GM12865 (cell line): ENCODE measurements at regions not wholly inside any gene's neighbourhood (a gene's known extent, or its start where the extent isn't known, plus 50 kb on each side); places are given as distances from the start of the nearest gene placed in this dataset.

ENCODE experiments used
- DNase-seq: peaks from one replicate; pipeline ENCODE4 v3.0.0; 2010; ENCODE audit warnings: low read depth
- H3K4me3 ChIP-seq: 2 replicates; pipeline ENCODE4 v1.5.1; 2011; ENCODE audit warnings: mild to moderate bottlenecking, low read depth, low read length, control low read depth
- TF ChIP-seq, protein P1 (sequence below): IDR thresholded peaks from 2 replicates; pipeline ENCODE4 v1.5.1; 2011; ENCODE audit warnings: low read length, control low read depth, low read depth, inconsistent platforms; ENCODE audit not compliant: insufficient read depth; ENCODE audit errors: missing control alignments

DNA sequence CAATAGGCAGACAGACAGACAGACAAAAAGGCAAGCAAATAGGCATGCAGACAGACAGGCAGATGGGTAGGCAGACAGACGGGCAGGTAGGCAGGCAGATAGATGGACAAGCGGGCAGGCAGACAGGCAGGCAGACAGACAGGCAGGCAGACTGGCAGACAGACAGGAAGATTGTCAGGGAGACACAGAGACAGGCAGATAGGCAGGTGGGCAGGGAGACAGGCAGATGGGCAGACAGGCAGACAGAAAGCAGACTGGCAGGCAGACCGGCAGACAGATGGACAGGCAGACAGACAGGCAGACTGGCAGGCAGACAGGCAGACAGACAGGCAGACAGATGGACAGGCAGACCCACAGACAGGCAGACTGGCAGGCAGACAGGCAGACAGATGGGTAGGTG is 70.3 kb upstream of the MYL10 start:
- TF ChIP-seq, protein P1, sequence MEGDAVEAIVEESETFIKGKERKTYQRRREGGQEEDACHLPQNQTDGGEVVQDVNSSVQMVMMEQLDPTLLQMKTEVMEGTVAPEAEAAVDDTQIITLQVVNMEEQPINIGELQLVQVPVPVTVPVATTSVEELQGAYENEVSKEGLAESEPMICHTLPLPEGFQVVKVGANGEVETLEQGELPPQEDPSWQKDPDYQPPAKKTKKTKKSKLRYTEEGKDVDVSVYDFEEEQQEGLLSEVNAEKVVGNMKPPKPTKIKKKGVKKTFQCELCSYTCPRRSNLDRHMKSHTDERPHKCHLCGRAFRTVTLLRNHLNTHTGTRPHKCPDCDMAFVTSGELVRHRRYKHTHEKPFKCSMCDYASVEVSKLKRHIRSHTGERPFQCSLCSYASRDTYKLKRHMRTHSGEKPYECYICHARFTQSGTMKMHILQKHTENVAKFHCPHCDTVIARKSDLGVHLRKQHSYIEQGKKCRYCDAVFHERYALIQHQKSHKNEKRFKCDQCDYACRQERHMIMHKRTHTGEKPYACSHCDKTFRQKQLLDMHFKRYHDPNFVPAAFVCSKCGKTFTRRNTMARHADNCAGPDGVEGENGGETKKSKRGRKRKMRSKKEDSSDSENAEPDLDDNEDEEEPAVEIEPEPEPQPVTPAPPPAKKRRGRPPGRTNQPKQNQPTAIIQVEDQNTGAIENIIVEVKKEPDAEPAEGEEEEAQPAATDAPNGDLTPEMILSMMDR, result no peak
- DNase-seq, result no peak
- no peak overlapping the region for H3K4me3 ChIP-seq

DNA sequence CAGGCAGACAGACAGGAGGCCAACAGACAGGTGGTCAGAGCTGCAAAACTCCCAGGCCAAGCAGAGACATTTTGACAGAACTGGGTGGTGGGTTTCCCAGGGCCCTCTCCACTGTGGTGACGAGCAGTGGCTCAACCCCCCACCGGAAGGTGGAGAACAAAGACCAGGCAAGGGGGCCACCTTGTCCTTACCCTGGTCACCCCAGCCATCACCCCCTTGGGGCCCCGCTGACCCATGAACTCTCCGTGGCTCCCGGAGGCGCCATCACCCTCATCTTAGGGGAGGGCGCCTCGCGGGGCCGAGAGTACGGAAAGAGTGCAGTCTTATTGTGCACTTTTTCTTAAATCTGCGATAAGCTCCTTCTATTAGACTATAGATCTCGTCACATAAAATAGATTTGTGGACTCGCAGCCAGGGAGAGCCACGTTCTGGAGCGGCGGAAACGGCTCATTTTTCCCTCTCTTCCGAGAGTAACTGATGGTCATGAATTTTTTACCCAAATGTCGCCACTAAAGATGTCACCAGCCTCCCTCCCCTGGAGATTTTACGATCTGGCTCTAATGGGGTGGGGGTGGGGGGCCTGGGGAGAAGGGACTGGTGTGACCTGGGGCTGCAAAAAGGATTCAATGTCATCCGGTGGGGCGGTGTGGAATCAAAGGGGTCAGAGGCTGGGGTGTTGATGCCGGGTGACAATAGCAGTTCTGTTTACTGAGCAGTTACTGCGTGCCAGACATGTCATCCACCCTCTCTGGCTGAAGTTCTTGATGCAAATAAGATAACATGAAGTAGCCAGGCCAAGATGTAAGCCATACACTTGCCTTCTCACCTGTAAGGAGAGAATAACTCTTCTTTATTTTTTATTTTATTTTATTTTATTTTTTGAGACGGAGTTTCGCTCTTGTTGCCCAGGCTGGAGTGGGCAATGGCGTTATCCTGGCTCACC is 71.1 kb upstream of the MYL10 start:
- DNase-seq, result no peak
- no peak overlapping the region for H3K4me3 ChIP-seq
- TF ChIP-seq, protein P1, result no peak

DNA sequence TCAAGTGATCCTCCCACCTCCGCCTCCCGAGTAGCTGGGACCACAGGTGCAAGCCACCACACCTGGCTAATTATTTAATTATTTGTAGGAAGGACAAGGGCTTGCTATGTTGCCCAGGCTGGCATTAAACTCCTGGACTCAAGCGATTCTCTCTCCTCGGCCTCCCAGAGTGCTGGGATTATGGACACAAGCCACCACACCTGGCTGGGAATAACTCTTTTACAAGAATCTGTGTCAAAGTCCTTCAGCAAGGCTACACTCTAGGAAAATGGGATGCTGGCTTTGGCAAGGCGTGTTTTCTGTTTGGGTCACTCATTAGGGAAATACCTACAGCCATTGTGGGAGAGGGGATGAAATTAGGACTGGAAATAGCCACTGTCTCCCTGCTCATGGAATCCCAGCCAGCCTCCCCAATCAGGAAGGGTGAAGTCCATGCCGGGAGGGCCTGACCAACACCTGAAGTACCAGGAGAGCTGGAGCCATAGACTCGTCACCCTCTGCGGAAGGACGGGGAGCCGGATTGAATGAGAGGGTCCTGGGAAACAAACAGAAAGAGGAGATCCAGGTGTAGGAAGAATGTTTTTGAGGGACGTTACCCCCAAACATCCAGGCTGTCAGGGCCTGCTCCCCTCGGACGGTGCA is 72.2 kb upstream of the MYL10 start:
- no peak for DNase-seq
- TF ChIP-seq, protein P1, result no peak
- H3K4me3 ChIP-seq, result no peak overlapping the region

DNA sequence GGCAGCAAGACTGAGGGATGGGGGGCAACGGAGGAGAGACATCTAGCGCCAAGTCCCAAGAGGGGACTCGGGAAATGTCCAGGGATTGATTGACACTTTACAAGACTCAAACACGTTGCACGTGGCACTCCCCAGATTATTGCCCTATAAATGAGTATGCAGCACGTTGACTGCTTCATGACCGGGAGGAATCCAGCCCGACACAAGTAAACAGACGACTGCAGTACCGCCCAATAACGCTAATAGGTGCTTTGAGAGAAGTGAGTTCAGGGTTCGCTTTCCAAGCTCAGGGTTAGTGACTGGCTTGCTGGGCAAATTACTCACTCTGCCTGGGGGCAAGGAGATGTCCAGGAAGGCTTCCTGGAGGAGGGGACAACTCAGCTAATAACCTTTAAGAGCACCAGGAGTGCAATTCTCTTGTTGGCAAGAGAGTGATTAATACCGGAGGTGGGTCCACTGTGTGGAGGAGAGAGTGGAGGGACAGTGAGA is 73.3 kb upstream of the MYL10 start:
- TF ChIP-seq, protein P1, result no peak
- no peak overlapping the region for H3K4me3 ChIP-seq
- no peak for DNase-seq

DNA sequence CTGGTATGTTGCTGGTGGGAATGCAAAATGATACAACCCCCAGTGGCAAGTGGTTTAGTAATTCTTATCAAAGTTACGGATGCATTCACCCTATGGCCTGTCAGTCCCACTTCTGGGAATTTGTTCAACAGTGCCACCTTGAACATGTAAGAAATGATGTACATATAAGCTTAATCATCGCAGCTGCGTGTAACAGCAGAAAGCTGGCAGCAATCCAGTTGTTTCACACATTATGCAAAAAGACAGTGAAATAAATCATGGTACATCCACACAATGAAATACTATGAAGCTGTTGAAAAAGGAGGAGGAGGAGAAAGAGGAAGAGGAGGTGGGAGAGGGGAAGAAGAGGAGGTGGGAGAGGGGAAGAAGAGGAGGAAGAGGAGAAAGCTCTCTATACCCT is 76.2 kb upstream of the MYL10 start:
- DNase-seq, result no peak

DNA sequence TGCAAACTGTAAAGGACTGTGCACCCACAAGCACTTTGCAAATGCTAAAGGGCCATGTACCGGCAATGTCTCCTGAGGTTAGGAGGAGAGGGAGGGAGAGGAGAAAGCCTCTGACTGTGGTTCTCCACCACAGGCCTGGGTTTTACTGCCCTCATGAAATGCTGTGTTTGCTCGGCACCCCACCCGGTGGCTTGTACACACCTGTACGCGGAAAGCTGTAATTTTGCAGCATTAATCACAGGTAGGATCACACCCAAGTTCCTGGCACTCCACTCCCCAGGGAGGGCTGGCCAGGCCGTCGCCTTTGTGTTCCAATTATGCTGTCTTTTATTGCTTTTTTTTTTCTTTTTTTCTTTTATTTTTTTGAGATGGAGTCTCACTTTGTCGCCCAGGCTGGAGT is 78.5 kb upstream of the MYL10 start:
- no peak for DNase-seq
- H3K4me3 ChIP-seq, result no peak overlapping the region
- TF ChIP-seq, protein P1, result no peak

More for the DNA sequence above, 76.2 kb upstream of the MYL10 start:
- TF ChIP-seq, protein P1, result no peak
- H3K4me3 ChIP-seq, result no peak overlapping the region

DNA sequence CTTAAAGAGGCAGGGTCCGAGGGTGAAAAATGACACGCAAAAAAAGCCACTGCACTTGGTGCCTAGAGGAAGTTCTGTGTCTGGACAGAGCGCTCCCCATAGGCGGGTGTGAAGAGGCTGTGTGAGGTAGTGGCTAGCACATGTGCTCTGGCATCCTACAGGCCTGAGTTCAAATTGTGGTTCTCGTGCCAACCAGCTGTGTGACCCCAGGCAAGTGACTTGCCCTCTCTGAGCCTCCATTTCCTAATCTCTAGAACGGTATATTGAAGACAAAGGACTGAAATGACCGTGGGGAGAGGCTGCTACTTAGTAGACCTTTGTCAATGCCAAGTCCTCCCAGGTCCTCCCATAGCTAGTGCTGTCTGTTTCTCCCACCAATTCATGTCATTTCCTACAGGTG is 79.1 kb upstream of the MYL10 start:
- no peak for DNase-seq
- no peak overlapping the region for H3K4me3 ChIP-seq
- TF ChIP-seq, protein P1, result no peak
